ENCODE measurements at regions not wholly inside any gene's neighbourhood (a gene's known extent, or its start where the extent isn't known, plus 50 kb on each side); places are given as distances from the start of the nearest gene placed in this dataset.
"Not testable (repeated sequence)": the region's sequence is repeated elsewhere in the genome, so short reads cannot be mapped to it uniquely, and the experiment has no call there.

- no peaks in the 10 kb centered on the region for H3K9me3 ChIP-seq (ENCODE audit: insufficient read depth, low read length)
- H3F3A ChIP-seq (ENCODE audit: insufficient read depth), result no peaks in the 10 kb centered on the region
- H3K27ac ChIP-seq (ENCODE audit: low read depth, low read length), result no peak overlapping the region
- H4K20me1 ChIP-seq (ENCODE audit: low read depth, low read length), result no peaks in the 10 kb centered on the region
- no peak overlapping the region for H3K4me2 ChIP-seq (ENCODE audit: low read depth, low read length, poor library complexity, severe bottlenecking)
- TF ChIP-seq CTCF (IDR thresholded peaks at IDR 0.05; ENCODE audit: insufficient read depth, low read length, poor library complexity, severe bottlenecking) (no peak), EZH2phosphoT487 (conservative IDR thresholded peaks at IDR 0.05; ENCODE audit: low read length) (no peak)
- no peaks in the 10 kb centered on the region for H3K36me3 ChIP-seq (ENCODE audit: low read length)
- no peak overlapping the region for H2AFZ ChIP-seq (ENCODE audit: low read depth, low read length, severe bottlenecking)
- H3K27me3 ChIP-seq (ENCODE audit: low read length), result no peaks in the 10 kb centered on the region
- no peak overlapping the region for H3K4me3 ChIP-seq (ENCODE audit: insufficient read depth, low read length, poor library complexity, severe bottlenecking)
- H3K79me2 ChIP-seq (ENCODE audit: insufficient read depth, low read length), result no peaks in the 10 kb centered on the region
- H3K9me2 ChIP-seq (replicated peaks; ENCODE audit: insufficient read depth, low read length), result no peaks in the 10 kb centered on the region
- no peak overlapping the region for H3K9ac ChIP-seq (ENCODE audit: low read length)
These were observed 107.2 kb upstream of the GBE1 start for GRCh38 chr3:81868597-81868996.

- H3K79me2 ChIP-seq (ENCODE audit: insufficient read depth, low read length), result no peaks in the 10 kb centered on the region
- TF ChIP-seq CTCF (IDR thresholded peaks at IDR 0.05; ENCODE audit: insufficient read depth, low read length, poor library complexity, severe bottlenecking) (no peak), EZH2phosphoT487 (conservative IDR thresholded peaks at IDR 0.05; ENCODE audit: low read length) (no peak)
- no peak overlapping the region for H3K4me3 ChIP-seq (ENCODE audit: insufficient read depth, low read length, poor library complexity, severe bottlenecking)
- H3K9me2 ChIP-seq (replicated peaks; ENCODE audit: insufficient read depth, low read length), result no peaks in the 10 kb centered on the region
- H3K9me3 ChIP-seq (ENCODE audit: insufficient read depth, low read length), result no peaks in the 10 kb centered on the region
- no peak overlapping the region for H3K9ac ChIP-seq (ENCODE audit: low read length)
- H3K27ac ChIP-seq (ENCODE audit: low read depth, low read length), result no peak overlapping the region
- no peaks in the 10 kb centered on the region for H3K36me3 ChIP-seq (ENCODE audit: low read length)
- no peaks in the 10 kb centered on the region for H3K27me3 ChIP-seq (ENCODE audit: low read length)
- no peaks in the 10 kb centered on the region for H4K20me1 ChIP-seq (ENCODE audit: low read depth, low read length)
- H3K4me2 ChIP-seq (ENCODE audit: low read depth, low read length, poor library complexity, severe bottlenecking), result no peak overlapping the region
- no peak overlapping the region for H2AFZ ChIP-seq (ENCODE audit: low read depth, low read length, severe bottlenecking)
- no peaks in the 10 kb centered on the region for H3F3A ChIP-seq (ENCODE audit: insufficient read depth)
These were observed 106.4 kb upstream of the GBE1 start for GRCh38 chr3:81867875-81868274.

- not testable (repeated sequence) for H3K9me3 ChIP-seq (ENCODE audit: insufficient read depth, low read length); H3K9me2 ChIP-seq (replicated peaks; ENCODE audit: insufficient read depth, low read length); H3K27ac ChIP-seq (ENCODE audit: low read depth, low read length); H2AFZ ChIP-seq (ENCODE audit: low read depth, low read length, severe bottlenecking); H3K4me3 ChIP-seq (ENCODE audit: insufficient read depth, low read length, poor library complexity, severe bottlenecking); H3K9ac ChIP-seq (ENCODE audit: low read length); H3K27me3 ChIP-seq (ENCODE audit: low read length); H3F3A ChIP-seq (ENCODE audit: insufficient read depth); H4K20me1 ChIP-seq (ENCODE audit: low read depth, low read length); H3K4me2 ChIP-seq (ENCODE audit: low read depth, low read length, poor library complexity, severe bottlenecking); H3K36me3 ChIP-seq (ENCODE audit: low read length); H3K79me2 ChIP-seq (ENCODE audit: insufficient read depth, low read length)
These were observed 103.7 kb upstream of the GBE1 start for GRCh38 chr3:81865164-81865563.

GRCh38 chr3:81864272-81864671, 102.8 kb upstream of the GBE1 start:
- H3K27me3 ChIP-seq (ENCODE audit: low read length), result no peaks in the 10 kb centered on the region
- no peak overlapping the region for H3K4me2 ChIP-seq (ENCODE audit: low read depth, low read length, poor library complexity, severe bottlenecking)
- H3K79me2 ChIP-seq (ENCODE audit: insufficient read depth, low read length), result no peaks in the 10 kb centered on the region
- no peaks in the 10 kb centered on the region for H3K9me2 ChIP-seq (replicated peaks; ENCODE audit: insufficient read depth, low read length)
- H3K27ac ChIP-seq (ENCODE audit: low read depth, low read length), result no peak overlapping the region
- H3K9me3 ChIP-seq (ENCODE audit: insufficient read depth, low read length), result no peaks in the 10 kb centered on the region
- no peaks in the 10 kb centered on the region for H4K20me1 ChIP-seq (ENCODE audit: low read depth, low read length)
- no peak overlapping the region for H2AFZ ChIP-seq (ENCODE audit: low read depth, low read length, severe bottlenecking)
- no peaks in the 10 kb centered on the region for H3F3A ChIP-seq (ENCODE audit: insufficient read depth)
- TF ChIP-seq EZH2phosphoT487 (conservative IDR thresholded peaks at IDR 0.05; ENCODE audit: low read length) (no peak), CTCF (IDR thresholded peaks at IDR 0.05; ENCODE audit: insufficient read depth, low read length, poor library complexity, severe bottlenecking) (no peak)
- no peaks in the 10 kb centered on the region for H3K36me3 ChIP-seq (ENCODE audit: low read length)
- H3K4me3 ChIP-seq (ENCODE audit: insufficient read depth, low read length, poor library complexity, severe bottlenecking), result no peak overlapping the region
- no peak overlapping the region for H3K9ac ChIP-seq (ENCODE audit: low read length)

All from SU-DHL-6 (cell line).